SW 1271 (cell line): ENCODE measurements at regions not wholly inside any gene's neighbourhood (a gene's known extent, or its start where the extent isn't known, plus 50 kb on each side); places are given as distances from the start of the nearest gene placed in this dataset.
"Not testable (repeated sequence)": the region's sequence is repeated elsewhere in the genome, so short reads cannot be mapped to it uniquely, and the experiment has no call there.

ENCODE experiments used
- DNase-seq, 2 experiments: peaks; one replicate each; lab custom pipeline; 2025; lab: John Stamatoyannopoulos, UW

- DNase-seq = no peak
Measured at GRCh38 chr12:125786143-125786542, 720.9 kb downstream of the AACS start.

DNA sequence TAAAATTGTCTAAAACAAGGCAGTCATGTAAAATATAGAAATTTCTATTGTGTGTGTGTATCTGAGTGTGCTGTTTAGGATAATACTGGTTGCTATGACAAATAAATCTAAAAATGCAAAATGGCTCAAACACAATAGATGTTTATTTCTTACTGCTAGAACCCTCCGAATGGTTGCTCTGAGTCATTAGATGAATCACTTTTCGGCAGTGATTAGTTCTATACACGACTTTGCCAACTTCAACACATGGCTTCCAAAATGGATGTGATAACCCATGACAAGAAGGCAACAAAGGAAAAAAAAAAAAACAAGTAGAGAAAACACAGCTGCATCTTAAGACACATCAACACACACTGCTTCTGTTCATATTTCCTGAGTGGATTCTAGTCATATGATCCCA lies 729.2 kb downstream of the AACS start:
- no peak for DNase-seq

- no peak for DNase-seq
Measured at GRCh38 chr12:125797421-125798175, 732.4 kb downstream of the AACS start.

DNA sequence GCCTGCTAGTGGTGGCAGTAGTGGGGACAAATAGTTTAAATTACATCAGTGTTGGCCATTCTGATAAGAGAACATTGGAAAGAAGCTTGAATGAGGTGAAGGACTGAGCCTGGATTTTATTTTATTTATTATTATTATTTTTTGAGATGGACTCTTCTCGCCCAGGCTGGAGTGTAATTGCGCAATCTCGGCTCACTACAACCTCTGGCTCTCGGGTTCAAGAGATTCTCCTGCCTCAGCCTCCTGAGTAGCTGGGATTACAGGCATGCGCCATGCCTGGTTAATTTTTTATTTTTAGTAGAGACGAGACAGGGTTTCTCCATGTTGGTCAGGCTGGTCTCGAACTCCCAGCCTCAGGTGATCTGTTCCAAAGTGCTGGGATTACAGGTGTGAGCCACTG lies 739.4 kb downstream of the AACS start:
- no peak for DNase-seq

- no peak for DNase-seq
Measured at GRCh38 chr12:125824276-125824675, 759.0 kb downstream of the AACS start.

- no peak for DNase-seq
Measured at GRCh38 chr12:125835852-125836251, 770.6 kb downstream of the AACS start.

DNA sequence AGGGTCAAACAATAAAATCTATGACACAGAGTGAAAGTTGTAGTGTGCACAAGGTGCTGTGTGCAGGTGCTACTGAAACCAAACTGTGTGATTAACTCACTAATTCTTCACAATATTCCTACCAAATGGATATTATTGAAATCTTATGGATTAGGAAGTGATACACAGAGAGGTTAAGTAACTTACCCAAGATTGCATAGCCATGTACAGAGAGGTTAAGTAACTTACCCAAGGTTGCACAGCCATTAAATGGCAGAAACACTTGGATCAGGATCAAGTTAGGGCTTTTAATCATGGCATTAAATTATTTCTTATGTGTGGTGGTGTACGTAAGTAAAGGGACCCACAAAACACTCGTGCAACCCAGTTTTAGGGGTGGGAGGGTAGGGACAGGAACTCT lies 771.4 kb downstream of the AACS start:
- DNase-seq = no peak

DNA sequence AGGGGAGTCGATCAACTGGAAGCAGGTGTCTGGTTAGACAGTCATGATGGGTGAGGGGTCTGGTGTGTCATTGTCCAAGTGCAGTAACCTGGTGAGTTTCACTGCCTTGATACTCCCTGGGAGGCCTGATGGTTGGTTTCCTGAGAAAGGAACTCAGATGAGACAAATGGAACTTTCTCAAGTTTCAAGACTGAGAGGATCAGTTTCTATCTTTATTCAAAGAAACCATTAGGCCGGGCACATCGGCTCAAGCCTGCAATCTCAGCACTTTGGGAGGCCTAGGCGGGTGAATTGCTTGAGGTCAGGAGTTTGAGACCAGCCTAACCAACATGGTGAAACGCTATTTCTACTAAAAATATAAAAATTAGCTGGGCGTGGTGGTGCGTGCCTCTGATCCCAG lies 776.1 kb downstream of the AACS start:
- DNase-seq = no peak

DNA sequence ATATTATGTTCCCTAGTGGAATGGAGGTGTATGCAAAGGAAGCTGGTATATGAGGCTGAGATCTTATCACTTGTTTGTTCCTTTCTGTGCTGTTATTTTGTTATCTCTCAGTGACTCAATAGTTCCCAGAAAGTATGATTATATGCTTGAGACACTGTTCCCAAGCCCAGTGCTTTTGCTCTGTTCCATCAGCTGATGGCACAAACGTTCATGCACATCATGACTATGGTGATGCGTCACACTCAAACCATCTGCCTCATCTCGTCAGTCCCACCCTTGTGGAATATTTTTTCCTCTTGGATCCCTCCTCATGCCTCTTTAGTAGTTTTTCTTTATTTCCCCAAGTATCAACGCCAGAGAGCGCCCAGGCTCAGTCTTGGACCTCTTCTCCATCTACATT lies 786.9 kb downstream of the AACS start:
- DNase-seq = no peak

DNA sequence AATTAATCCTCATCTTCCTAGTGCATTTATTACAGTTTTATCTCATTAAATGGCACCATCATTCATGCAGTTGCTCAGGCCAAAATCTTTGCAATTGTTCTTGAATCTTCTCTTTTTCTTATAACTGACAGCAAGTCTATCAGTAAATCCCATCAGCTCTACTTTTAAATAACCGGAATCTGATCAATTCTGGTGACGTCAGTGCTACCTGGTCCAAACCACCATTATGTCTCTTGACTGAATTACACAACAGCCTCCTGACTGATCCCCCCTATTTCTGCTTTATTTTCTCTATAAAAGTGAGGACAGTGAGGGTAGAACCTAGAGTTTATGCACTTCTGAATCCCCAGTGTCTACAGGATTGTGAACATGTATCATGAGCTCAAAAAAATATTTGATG lies 787.4 kb downstream of the AACS start:
- DNase-seq = no peak

GRCh38 chr12:125853670-125854069 lies 788.4 kb downstream of the AACS start:
- DNase-seq = no peak

DNA sequence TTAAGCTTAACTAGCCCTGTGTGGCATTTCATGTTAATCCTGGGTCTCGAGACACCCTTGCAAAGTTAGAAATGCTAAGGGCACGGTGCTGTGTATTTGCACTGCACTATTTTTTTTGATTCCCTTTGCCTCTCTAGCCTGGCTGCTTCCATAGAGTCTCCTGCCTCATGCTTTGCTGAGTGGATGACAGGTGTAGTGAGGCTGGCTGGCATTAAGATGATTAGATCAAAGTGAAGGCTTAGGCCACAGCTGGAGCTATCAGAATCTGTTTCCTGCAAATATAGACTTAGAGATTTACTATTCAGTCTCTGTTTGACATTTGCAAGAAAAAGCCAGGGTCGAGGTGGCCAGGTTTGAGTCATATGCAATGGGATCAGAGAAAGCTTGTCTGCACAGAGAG lies 791.1 kb downstream of the AACS start:
- DNase-seq = no peak

DNA sequence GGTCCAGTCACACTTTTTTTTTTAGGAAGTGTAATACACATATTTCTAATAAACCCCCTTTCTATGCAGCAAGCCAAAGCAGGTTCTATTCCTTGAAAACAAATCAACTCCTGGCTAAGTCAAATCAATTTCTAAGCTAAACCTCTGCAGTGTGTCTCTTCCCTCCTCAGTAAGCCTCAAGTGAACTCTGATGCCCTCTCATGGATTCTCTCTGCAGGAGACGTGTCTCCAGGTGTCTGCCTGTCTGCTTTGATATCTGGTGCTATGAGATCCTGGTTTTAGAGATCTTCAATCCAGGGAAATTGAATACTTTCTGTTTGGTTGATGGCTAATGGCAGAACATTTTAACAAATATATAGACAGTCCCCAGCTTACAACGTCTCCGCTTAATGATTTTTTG lies 791.7 kb downstream of the AACS start:
- no peak for DNase-seq

DNA sequence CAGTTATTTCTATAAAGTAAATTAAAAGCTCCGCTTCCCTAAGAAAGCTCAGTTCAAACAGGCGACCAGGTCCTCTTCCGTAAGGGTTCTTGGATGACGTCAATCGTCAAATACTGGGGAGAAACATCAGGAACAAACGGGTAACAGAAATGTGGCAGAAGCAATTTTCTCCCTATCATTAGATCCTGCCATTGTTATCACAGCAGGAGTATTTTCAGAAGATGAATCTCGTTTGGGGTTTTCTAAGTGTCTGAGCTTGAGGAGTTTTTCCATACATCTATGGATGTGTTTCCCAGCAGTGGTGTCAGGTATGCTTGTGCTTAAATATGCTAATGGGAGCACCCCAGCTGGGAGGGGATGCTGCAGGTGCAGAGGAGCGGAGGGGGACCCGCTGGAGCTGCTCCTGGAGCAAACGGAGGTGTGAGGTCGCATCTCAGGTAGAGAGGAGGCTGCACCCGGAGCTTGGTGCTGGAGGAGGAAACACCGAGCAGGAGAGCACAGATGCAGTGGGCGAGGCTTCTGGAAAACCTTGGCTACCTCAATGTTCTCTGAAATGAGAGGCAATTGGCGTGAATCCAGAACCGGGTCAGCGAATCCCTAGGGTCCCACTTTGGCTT lies 795.5 kb downstream of the AACS start:
- DNase-seq = no peak

- DNase-seq = no peak
Measured at GRCh38 chr12:125861299-125862281, 796.4 kb downstream of the AACS start.

- not testable (repeated sequence) for DNase-seq
Measured at GRCh38 chr12:125865236-125865635, 800.0 kb downstream of the AACS start.

DNA sequence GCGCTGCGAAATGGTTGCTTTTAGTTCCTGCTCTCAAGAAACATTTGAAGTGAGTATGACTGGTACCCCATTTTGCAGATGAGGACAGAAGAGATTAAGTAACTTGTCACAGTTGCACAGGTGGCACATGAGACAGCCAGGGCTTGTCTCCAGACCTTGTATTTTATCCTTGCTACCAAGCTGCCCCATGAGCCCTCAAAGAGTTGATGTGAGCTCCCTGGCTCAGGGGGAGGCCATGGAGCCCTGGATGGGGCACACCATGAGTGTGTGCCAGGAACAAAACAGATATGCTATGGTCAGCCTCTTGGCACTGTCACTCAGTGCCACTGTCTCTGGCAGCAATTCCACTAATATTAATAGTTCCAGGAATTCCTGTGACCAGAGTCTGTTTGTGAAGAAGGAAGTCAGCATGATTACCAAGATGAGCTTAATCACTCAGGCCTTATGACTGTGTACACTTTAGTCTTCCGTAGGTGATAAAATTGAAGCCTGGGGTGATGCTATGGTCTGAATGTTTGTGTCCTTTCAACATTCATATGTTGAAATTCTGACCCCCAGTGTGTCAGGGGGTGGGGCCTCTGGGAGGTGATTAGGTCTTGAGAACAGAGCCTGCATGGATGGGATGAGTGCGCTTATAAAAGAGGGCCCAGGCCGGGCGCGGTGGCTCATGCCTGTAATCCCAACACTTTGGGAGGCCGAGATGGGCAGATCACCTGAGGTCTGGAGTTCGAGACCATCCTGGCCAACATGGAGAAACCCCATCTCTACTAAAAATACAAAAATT lies 806.8 kb downstream of the AACS start:
- DNase-seq = no peak

DNA sequence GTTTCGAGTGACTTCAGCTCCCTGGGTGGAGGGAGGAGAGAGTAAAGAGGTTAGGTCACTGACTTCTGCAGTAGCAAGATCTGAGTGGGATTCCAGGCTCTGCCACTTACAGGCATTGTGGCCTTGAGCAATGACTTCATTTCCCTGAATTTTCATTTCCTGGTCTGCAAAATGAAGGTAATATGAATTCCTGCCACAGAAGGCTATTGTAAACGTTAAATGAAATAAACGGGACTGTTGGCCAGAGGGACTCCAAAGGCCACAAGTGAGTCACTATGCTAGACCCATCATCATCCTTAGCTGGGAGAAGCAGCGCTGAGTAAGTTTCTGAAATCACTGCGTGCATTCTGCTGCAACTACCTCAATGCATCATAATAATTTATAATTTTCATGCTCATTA lies 807.8 kb downstream of the AACS start:
- DNase-seq = no peak

DNA sequence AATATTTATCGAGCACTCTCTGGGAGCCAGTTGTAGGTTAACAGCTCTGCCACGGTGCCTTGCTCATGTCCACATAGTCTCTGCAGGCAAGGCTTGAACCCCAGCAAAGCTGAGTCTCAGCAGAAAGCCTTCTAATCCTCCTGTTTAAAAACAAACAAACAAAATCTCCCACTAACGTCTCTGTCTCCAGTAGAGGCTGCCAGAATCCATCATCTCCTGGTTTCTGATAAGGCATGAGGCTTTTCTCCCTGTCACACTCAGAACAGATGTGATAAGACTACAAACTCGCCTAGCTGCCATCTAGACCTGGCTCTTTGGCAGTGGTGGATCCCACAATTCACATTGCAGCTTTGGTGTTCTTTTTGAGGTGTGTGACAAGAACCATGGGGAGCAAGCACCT lies 813.2 kb downstream of the AACS start:
- no peak for DNase-seq

DNA sequence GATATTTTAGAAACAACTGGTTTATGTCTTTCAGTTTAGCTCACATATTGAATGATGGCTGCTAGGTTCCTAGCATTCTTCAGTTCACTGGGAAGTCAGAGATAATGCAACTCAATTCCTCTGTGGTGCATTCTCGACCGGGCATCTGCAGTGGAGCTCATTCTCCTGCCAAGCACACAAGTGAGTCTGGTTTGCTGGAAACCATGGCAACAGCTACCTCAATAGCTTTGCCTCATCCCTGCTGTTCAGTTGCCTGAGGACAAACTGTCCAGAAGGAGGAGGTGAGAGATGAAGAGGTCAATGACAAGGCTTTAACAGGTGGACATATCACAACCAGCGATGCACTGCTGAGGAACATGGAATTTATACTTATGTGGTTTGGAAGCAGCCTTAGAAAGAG lies 816.9 kb downstream of the AACS start:
- no peak for DNase-seq

GRCh38 chr12:125888921-125889320 lies 823.7 kb downstream of the AACS start:
- no peak for DNase-seq

DNA sequence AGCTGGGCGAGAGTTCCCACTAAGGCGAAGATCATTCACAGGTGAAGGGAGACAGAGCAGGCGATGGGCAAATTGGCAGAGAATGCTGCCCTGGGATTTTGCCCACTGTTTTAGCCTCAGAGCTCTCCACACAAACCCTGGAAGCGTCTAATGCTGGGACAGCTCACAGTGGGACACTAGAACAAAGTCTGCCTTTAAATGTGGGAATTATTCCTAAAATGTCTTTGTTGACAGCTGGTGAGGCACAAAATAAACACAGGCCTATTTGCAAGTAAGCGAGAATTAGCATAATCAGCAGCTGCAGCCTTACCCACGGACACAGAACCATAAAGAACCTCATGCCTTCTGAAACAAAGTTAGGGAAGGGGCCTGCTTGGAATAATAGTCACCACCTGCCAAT lies 824.5 kb downstream of the AACS start:
- DNase-seq = no peak
